GM12873 (cell line): ENCODE measurements at regions not wholly inside any gene's neighbourhood (a gene's known extent, or its start where the extent isn't known, plus 50 kb on each side); places are given as distances from the start of the nearest gene placed in this dataset.

ENCODE experiments used
- TF ChIP-seq, protein P1 (sequence below): IDR thresholded peaks from 2 replicates; pipeline ENCODE4 v1.5.1; 2012; ENCODE audit warnings: low read depth, mild to moderate bottlenecking, moderate library complexity, low read length, control low read depth; ENCODE audit not compliant: insufficient read depth; ENCODE audit errors: missing control alignments

DNA sequence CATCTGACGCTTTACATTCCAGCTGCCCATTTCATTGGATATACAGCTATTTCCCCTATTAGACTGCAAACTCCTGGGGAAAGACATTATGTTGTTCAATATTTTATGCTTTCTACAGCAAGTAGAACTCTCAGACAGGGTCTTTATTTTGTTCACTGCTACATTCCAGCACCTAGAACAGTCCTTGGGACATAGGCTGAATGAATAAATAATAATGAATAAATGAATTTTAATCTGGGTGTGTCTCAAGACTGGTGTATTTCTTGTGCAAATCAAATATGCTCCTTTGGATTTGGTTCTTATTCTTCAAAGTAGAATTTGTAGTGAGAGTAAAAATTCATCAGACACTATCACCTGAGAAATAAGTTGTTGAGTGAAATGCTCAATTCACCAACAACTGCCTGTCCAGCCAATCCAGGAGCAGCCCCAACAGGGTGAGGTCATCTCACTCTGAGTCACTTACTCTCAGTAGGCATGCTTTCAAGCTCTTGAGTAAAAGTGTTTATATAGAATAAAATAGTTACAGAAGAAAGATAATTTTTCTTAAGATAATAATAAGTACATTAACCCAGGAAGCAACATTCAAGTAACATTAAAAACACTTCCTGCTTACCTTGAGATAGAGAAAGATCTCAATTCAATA lies 287.5 kb upstream of the NPVF start:
- TF ChIP-seq, protein P1, sequence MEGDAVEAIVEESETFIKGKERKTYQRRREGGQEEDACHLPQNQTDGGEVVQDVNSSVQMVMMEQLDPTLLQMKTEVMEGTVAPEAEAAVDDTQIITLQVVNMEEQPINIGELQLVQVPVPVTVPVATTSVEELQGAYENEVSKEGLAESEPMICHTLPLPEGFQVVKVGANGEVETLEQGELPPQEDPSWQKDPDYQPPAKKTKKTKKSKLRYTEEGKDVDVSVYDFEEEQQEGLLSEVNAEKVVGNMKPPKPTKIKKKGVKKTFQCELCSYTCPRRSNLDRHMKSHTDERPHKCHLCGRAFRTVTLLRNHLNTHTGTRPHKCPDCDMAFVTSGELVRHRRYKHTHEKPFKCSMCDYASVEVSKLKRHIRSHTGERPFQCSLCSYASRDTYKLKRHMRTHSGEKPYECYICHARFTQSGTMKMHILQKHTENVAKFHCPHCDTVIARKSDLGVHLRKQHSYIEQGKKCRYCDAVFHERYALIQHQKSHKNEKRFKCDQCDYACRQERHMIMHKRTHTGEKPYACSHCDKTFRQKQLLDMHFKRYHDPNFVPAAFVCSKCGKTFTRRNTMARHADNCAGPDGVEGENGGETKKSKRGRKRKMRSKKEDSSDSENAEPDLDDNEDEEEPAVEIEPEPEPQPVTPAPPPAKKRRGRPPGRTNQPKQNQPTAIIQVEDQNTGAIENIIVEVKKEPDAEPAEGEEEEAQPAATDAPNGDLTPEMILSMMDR: no peak

DNA sequence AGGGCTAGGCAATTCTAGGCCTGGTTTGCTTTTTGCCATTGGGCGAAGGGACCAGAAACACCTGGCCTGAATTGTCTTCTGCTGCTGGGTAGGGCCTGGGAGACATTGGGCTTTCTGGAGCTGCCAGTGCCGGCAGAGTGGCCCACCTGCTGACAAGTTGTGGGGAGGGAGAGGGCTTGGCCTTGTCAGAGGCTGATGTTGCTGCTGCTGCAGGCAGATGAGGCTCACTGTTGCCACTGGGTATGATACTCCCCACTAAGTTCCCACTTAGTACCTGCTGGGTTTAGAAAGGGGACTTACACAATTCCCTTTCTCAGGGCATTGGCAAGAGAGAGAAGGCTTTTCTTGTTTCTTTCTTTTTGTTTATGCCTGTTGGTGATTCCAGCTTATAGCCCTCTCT lies 289.6 kb upstream of the NPVF start:
- TF ChIP-seq, protein P1: no peak

GRCh38 chr7:25520017-25520416 lies 291.7 kb upstream of the NPVF start:
- TF ChIP-seq, protein P1: no peak

DNA sequence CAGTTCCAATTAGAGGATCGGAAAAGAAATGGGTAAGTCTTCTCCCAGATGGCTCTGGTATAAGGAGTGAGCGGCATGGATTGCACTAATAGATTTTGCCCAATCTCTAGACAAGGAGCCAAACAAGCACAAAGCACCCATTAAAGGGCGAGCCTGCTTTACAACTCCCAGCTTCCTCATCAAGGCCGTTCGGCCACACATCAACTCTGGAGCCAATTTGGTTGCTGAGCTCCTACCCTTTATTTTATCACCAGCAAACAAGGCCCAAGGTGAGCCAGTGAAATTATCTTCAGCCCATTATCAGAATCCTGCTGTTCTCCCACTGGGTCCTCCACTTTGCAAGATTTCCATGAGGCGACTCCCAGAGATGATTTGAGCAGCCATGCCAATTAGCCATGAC lies 292.2 kb upstream of the NPVF start:
- TF ChIP-seq, protein P1: no peak

DNA sequence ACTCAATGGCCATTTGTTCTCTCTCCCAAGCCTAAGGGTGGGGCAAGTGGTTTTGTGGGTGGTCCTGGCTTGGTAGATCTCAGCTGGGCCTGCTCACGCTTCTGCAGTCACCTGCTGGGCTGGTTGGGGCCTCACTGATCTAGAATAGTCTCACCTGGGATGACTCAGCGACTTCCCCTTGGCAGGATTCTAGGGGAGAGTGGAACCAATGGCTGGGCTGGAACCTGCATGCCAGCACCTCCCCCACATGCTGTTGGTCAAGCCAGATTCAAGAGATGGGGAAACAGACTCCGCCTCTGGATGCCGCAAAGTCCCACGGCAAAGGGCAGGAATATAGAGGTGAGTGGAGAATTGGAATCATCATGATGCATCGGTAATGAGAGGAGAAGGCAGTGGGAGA lies 292.9 kb upstream of the NPVF start:
- TF ChIP-seq, protein P1: no peak

- TF ChIP-seq, protein P1: no peak
Observed at GRCh38 chr7:25522727-25523126, 294.4 kb upstream of the NPVF start.

- TF ChIP-seq, protein P1: no peak
Observed at GRCh38 chr7:25527665-25528170, 299.4 kb upstream of the NPVF start.
